Right atrium auricular region (tissue), 2 donors: ENCODE measurements at regions not wholly inside any gene's neighbourhood (a gene's known extent, or its start where the extent isn't known, plus 50 kb on each side); places are given as distances from the start of the nearest gene placed in this dataset.

Experiments used
- DNase-seq: peaks from one replicate; pipeline ENCODE4 v3.0.0-alpha.2; 2019; ENCODE audit warnings: low spot score
- H3K27ac ChIP-seq, 2 donors: fragments of 200-600 bp; sonication (generic); 1 replicate in 1 of 2; 2 replicates in 1 of 2; pipeline ENCODE4 v1.5.1; 2016 to 2019
- H3K27me3 ChIP-seq, 2 donors: fragments of 200-600 bp; sonication (generic); one replicate each; pipeline versions ENCODE4 v1.5.1 to v1.6.0; 2017 to 2019
- H3K36me3 ChIP-seq: fragments of 200-600 bp; sonication (generic); one replicate; pipeline ENCODE4 v1.5.1; 2016
- H3K4me1 ChIP-seq, 2 donors: fragments of 200-600 bp; sonication (generic); one replicate each; pipeline versions ENCODE4 v1.5.1 to v1.6.0; 2017 to 2019
- H3K4me3 ChIP-seq, 2 donors: fragments of 200-600 bp; sonication (generic); 1 replicate in 1 of 2; 2 replicates in 1 of 2; pipeline ENCODE4 v1.5.1; 2017 to 2019; ENCODE audit warnings: mild to moderate bottlenecking in 1 of 2, moderate library complexity in 1 of 2
- H3K9me3 ChIP-seq, 2 donors: fragments of 200-600 bp; sonication (generic); one replicate each; pipeline ENCODE4 v1.5.1; 2019
- TF ChIP-seq, protein P1 (sequence below), 2 donors: fragments of 200-600 bp; sonication (generic); IDR thresholded peaks; one replicate each; pipeline ENCODE4 v1.5.1; 2019; ENCODE audit warnings: antibody characterized with exemption in 2 of 2

DNA sequence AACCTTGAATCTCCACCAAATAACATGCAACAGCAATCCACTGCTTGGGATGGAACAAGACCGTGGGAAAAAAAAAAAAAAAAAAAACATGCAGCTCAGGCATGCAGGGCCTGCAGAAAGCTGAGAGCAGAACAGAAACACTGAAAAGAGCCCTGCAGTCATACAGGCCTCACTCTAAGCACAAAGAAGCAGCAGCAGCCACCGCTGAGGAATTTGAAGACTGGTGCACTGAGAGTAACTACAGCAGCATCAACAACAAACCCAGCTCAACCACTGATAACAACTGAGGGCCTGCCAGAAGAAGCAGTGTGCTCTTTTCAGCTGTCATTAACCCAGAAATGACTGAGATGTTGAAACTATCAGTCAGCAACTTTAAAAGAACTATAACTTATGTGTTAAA is 354.7 kb upstream of the TMTC1 start:
- peaks cover 0 to 12% of the 10 kb centered on the region in 2 donors for H3K4me1 ChIP-seq
- DNase-seq = no peak
- TF ChIP-seq, protein P1, sequence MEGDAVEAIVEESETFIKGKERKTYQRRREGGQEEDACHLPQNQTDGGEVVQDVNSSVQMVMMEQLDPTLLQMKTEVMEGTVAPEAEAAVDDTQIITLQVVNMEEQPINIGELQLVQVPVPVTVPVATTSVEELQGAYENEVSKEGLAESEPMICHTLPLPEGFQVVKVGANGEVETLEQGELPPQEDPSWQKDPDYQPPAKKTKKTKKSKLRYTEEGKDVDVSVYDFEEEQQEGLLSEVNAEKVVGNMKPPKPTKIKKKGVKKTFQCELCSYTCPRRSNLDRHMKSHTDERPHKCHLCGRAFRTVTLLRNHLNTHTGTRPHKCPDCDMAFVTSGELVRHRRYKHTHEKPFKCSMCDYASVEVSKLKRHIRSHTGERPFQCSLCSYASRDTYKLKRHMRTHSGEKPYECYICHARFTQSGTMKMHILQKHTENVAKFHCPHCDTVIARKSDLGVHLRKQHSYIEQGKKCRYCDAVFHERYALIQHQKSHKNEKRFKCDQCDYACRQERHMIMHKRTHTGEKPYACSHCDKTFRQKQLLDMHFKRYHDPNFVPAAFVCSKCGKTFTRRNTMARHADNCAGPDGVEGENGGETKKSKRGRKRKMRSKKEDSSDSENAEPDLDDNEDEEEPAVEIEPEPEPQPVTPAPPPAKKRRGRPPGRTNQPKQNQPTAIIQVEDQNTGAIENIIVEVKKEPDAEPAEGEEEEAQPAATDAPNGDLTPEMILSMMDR (IDR thresholded peaks at IDR 0.05) = no peak
- H3K27me3 ChIP-seq = no peaks in the 10 kb centered on the region
- H3K27ac ChIP-seq = no peak overlapping the region
- H3K36me3 ChIP-seq = no peaks in the 10 kb centered on the region
- no peaks in the 10 kb centered on the region for H3K9me3 ChIP-seq
- no peak overlapping the region for H3K4me3 ChIP-seq

DNA sequence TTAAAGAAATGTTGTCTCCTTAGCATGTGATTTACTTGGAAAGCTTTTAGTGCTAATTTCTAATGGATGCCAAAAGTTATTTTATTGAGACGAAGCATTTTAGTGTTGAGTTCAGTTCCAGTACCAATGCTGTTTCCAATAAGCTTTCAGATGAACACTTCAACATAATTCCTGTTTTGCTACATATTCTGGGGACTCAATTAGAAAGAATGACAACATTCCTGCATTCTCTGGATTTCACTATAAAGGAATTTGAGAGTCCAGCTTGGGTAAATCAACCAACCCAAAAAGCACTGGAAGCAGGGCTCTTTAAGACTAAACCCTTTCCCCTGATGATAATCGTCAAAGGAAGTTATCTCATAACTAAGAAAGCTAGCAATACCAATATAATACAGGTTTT is 353.0 kb upstream of the TMTC1 start:
- Histone ChIP-seq H3K9me3 (no peaks in the 10 kb centered on the region), H3K36me3 (no peaks in the 10 kb centered on the region), H3K4me3 (no peak overlapping the region), H3K27ac (no peak overlapping the region), H3K27me3 (no peaks in the 10 kb centered on the region), H3K4me1 (peaks cover 0 to 12% of the 10 kb centered on the region in 2 donors)
- TF ChIP-seq, protein P1 (IDR thresholded peaks at IDR 0.05) = no peak
- DNase-seq = no peak

DNA sequence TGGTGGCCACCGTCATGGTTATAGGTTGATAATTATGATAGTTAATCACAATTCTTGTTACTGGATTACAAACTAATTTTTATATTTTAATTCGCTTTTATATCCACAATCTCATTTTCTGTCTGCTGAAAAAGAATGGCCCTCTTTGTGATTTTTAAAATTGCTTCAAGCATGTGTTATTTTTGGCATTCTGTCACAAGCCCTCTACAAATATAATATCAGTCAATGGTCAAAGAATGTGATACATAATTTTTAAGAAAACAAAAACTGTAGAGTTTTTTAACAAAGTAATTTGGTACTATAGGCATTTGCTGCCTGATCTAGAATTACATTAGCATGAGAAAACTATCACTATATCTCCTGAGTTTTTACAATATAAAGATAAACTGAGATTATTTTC is 352.0 kb upstream of the TMTC1 start:
- no peak overlapping the region for H3K4me3 ChIP-seq
- TF ChIP-seq, protein P1 (IDR thresholded peaks at IDR 0.05) = no peak
- no peaks in the 10 kb centered on the region for H3K9me3 ChIP-seq
- H3K27me3 ChIP-seq = no peaks in the 10 kb centered on the region
- no peak for DNase-seq
- peaks cover 0 to 12% of the 10 kb centered on the region in 2 donors for H3K4me1 ChIP-seq
- no peak overlapping the region for H3K27ac ChIP-seq
- no peaks in the 10 kb centered on the region for H3K36me3 ChIP-seq

DNA sequence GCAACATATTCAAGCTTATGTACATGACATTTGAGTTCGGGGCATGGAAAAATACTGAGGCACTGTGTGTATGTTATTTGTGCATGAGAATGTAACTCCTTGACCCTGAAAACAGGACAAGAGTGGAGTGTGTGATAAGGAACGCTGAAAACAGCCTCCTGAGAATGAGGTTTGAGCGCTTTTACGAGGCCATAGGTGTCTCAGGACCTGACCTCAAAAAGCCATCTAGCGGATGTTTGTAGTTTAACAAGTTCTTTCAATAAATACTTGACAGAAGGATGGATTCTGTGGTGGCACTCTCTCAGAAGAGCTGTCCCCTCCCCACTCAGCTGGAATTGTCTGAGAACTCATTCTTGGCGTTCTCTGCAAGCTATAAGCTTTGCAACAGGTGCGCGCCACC is 350.5 kb upstream of the TMTC1 start:
- Histone ChIP-seq H3K4me1 (peaks cover 0 to 12% of the 10 kb centered on the region in 2 donors), H3K27me3 (no peaks in the 10 kb centered on the region), H3K9me3 (no peaks in the 10 kb centered on the region), H3K27ac (no peak overlapping the region), H3K36me3 (no peaks in the 10 kb centered on the region), H3K4me3 (no peak overlapping the region)
- DNase-seq = no peak
- TF ChIP-seq, protein P1 (IDR thresholded peaks at IDR 0.05) = no peak

DNA sequence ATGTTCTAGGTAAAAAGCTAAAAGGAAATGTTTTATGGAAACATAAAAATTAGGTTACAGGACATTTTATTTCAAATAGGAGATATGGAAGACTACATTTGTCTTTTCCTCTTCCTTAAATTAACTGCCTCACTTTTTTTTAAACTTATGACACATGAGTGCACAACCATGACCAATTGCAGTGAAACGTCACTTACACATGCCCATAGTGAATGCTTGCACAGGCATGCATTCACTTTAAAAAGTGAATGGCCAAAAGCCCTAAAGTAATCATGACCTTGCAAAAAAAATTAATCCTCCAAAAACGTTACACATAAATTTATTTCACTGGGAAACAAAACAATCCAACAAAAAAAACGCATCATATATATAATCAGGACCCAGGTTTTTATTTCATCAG is 343.2 kb upstream of the TMTC1 start:
- no peak overlapping the region for H3K4me3 ChIP-seq
- no peaks in the 10 kb centered on the region for H3K4me1 ChIP-seq
- no peak for DNase-seq
- no peaks in the 10 kb centered on the region for H3K36me3 ChIP-seq
- H3K27me3 ChIP-seq = no peaks in the 10 kb centered on the region
- no peaks in the 10 kb centered on the region for H3K9me3 ChIP-seq
- no peak overlapping the region for H3K27ac ChIP-seq
- TF ChIP-seq, protein P1 (IDR thresholded peaks at IDR 0.05) = no peak

DNA sequence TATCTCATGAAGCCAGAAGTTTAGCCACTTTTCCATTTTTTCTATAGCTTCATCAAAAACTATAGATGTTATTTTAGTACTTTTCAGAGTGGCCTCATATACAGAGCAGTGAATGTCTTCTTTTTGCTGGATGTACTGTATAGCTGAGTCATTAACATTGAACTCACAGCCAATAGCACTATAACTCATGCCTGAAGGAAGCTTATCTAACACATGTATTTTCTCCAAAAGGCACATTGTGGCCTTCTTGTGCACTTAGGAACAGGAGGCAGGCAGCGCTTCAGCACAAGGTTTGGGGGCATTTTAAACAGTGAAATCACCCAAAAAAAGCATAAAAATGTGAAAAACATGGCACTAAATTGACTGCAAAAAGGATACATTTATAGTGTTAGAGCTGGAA is 336.8 kb upstream of the TMTC1 start:
- Histone ChIP-seq H3K9me3 (peaks cover 0 to 10% of the 10 kb centered on the region in 2 donors), H3K27ac (no peak overlapping the region), H3K36me3 (no peaks in the 10 kb centered on the region), H3K4me3 (no peak overlapping the region), H3K4me1 (no peaks in the 10 kb centered on the region), H3K27me3 (no peaks in the 10 kb centered on the region)
- no peak for DNase-seq
- TF ChIP-seq, protein P1 (IDR thresholded peaks at IDR 0.05) = no peak
